SIG-M5 treated with dmso at 0.1 percent for 504 hours (cell line): ENCODE measurements at regions not wholly inside any gene's neighbourhood (a gene's known extent, or its start where the extent isn't known, plus 50 kb on each side); places are given as distances from the start of the nearest gene placed in this dataset.
"Not testable (repeated sequence)": the region's sequence is repeated elsewhere in the genome, so short reads cannot be mapped to it uniquely, and the experiment has no call there.

Source experiments
- DNase-seq: peaks from one replicate; lab custom pipeline; 2025; ENCODE audit not compliant: unreplicated experiment; lab: John Stamatoyannopoulos, UW

GRCh38 chr11:44361813-44362212 lies 51.9 kb upstream of the ALX4 start:
- no peak for DNase-seq

GRCh38 chr11:44363116-44363515 lies 53.2 kb upstream of the ALX4 start:
- DNase-seq, result no peak

GRCh38 chr11:44364596-44364995 lies 54.7 kb upstream of the ALX4 start:
- no peak for DNase-seq

GRCh38 chr11:44365616-44366015 lies 55.7 kb upstream of the ALX4 start:
- no peak for DNase-seq

- no peak for DNase-seq
Observed at GRCh38 chr11:44366026-44366425, 56.1 kb upstream of the ALX4 start.

GRCh38 chr11:44366741-44367140 lies 56.8 kb upstream of the ALX4 start:
- no peak for DNase-seq

- no peak for DNase-seq
Observed at GRCh38 chr11:44367452-44367851, 57.5 kb upstream of the ALX4 start.

- DNase-seq, result no peak
Observed at GRCh38 chr11:44368886-44369285, 58.9 kb upstream of the ALX4 start.

GRCh38 chr11:44371042-44371441 lies 61.1 kb upstream of the ALX4 start:
- DNase-seq, result not testable (repeated sequence)

GRCh38 chr11:44371706-44372105 lies 61.8 kb upstream of the ALX4 start:
- DNase-seq, result no peak

- no peak for DNase-seq
Observed at GRCh38 chr11:44372989-44373388, 63.0 kb upstream of the ALX4 start.

GRCh38 chr11:44374001-44374400 lies 64.1 kb upstream of the ALX4 start:
- no peak for DNase-seq

GRCh38 chr11:44376423-44376822 lies 66.5 kb upstream of the ALX4 start:
- DNase-seq, result no peak

GRCh38 chr11:44377121-44377520 lies 67.2 kb upstream of the ALX4 start:
- DNase-seq, result no peak

- DNase-seq, result no peak
Observed at GRCh38 chr11:44377914-44378321, 68.0 kb upstream of the ALX4 start.

- DNase-seq, result no peak
Observed at GRCh38 chr11:44379141-44380008, 69.4 kb upstream of the ALX4 start.

- no peak for DNase-seq
Observed at GRCh38 chr11:44380009-44380313, 70.0 kb upstream of the ALX4 start.

GRCh38 chr11:44380820-44381219 lies 70.9 kb upstream of the ALX4 start:
- no peak for DNase-seq

- no peak for DNase-seq
Observed at GRCh38 chr11:44381261-44381660, 71.3 kb upstream of the ALX4 start.

GRCh38 chr11:44382118-44382517 lies 72.2 kb upstream of the ALX4 start:
- no peak for DNase-seq

GRCh38 chr11:44382656-44383240 lies 72.8 kb upstream of the ALX4 start:
- DNase-seq, result no peak

- no peak for DNase-seq
Observed at GRCh38 chr11:44383246-44383645, 73.3 kb upstream of the ALX4 start.

GRCh38 chr11:44387415-44387814 lies 77.5 kb upstream of the ALX4 start:
- DNase-seq, result no peak
